Kidney capillary endothelial cell (primary cell): ENCODE measurements at regions not wholly inside any gene's neighbourhood (a gene's known extent, or its start where the extent isn't known, plus 50 kb on each side); places are given as distances from the start of the nearest gene placed in this dataset.

Experiments
- DNase-seq: peaks from one replicate; pipeline ENCODE4 v3.0.0-alpha.2; 2018; ENCODE audit warnings: low spot score

DNA sequence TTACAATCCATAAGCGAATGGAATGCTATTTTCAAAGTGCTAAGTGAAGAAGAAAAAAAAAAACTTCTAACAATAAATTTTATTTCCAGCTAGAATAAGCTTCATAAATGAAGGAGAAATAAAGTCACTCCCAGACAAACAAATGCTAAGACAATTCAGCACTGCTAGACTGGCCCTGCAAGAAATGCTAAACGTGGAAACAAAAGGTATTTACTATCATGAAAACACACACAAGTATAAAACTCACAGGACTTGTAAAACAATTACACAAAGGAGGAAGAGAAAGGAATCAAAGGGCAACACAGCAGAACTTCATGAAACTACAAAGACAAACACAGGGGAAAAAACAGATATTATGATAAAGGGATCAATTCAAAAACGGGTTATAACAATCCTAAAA lies 85.8 kb upstream of the NELL2 start:
- no peak for DNase-seq

DNA sequence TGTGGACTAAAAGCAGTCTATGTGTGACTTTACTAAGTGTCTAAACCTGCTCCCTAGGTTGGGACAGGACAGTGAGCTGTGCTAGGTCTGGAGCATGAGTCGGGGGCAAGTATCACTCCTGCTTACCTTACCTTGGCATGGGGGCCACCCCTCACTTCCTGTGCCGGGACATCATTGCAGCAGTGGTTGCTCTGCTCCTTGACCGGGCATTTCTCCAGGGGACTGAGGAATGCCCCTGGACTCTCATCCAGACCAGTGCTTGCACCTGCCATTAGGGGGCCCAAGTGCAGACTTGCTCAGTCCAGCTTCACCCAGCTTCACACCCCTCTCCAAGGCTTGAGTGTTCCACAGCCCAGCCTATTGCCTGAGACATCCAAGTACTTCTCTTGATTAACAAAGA lies 84.7 kb upstream of the NELL2 start:
- DNase-seq = no peak

- DNase-seq = no peak
Observed at GRCh38 chr12:44960423-44960822, 84.3 kb upstream of the NELL2 start.

DNA sequence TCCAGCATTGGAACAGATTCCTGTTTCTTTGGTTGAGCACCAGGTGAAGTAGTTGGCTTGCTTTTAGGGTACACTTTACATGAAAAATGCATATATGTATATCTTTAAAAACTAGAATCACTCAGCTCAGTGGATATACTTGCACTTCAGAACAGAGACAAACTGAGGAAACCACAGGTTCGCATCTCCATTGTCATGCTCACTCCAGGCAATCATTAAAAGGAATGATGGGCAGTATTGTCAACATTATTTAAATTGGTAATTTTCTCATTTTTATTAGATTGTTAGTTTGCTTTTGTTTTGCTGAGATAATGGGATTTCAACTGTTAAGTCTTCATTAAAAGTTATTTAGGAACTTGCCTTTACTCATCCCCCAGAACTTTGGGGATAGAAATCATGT lies 71.0 kb upstream of the NELL2 start:
- DNase-seq = no peak

DNA sequence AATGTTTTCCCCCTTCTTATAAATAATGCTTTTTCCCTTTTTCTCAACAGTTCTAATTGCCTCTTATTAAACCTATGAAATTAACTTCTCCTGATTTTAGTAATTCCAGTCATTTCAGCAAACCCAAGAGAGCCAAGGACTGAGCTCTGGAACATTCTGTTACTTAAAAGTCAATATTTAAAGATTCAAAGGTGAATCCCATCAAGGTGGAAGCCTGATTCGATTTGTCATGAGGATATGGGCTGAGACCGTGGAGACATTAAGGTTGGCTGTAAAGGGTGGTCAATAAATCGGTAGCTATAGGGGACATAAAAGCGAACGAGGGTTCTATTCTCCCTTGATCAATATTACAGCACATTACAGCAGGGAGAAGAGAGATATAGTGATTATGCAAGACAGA lies 66.6 kb upstream of the NELL2 start:
- no peak for DNase-seq

GRCh38 chr12:44930972-44931600 lies 55.0 kb upstream of the NELL2 start:
- peak; percentile 93 for DNase-seq

- no peak for DNase-seq
Observed at GRCh38 chr12:44929236-44929885, 53.2 kb upstream of the NELL2 start.
